ENCODE measurements at regions not wholly inside any gene's neighbourhood (a gene's known extent, or its start where the extent isn't known, plus 50 kb on each side); places are given as distances from the start of the nearest gene placed in this dataset.

- Histone ChIP-seq H3K36me3 (ENCODE audit: insufficient read depth, low read length) (no peaks in the 10 kb centered on the region), H3K4me3 (ENCODE audit: low read depth in 1 of 2, low read length in 2 of 2) (no peak overlapping the region), H3K27me3 (ENCODE audit: control insufficient read depth in 1 of 2, insufficient read depth in 2 of 2, low read length in 2 of 2) (no peaks in the 10 kb centered on the region), H3K9ac (ENCODE audit: low read length) (no peak overlapping the region), H3K4me1 (ENCODE audit: insufficient read depth, low read length) (no peaks in the 10 kb centered on the region), H3K27ac (ENCODE audit: low read depth, low read length) (no peak overlapping the region), H3K9me3 (ENCODE audit: low read length) (no peaks in the 10 kb centered on the region)
Measured at GRCh38 chr7:41910940-41911600, 208.2 kb upstream of the INHBA start.

- Histone ChIP-seq H3K4me1 (ENCODE audit: insufficient read depth, low read length) (no peaks in the 10 kb centered on the region), H3K9ac (ENCODE audit: low read length) (no peak overlapping the region), H3K4me3 (ENCODE audit: low read depth in 1 of 2, low read length in 2 of 2) (no peak overlapping the region), H3K9me3 (ENCODE audit: low read length) (no peaks in the 10 kb centered on the region), H3K27me3 (ENCODE audit: control insufficient read depth in 1 of 2, insufficient read depth in 2 of 2, low read length in 2 of 2) (no peaks in the 10 kb centered on the region), H3K36me3 (ENCODE audit: insufficient read depth, low read length) (no peaks in the 10 kb centered on the region), H3K27ac (ENCODE audit: low read depth, low read length) (no peak overlapping the region)
Measured at GRCh38 chr7:41907444-41907843, 204.6 kb upstream of the INHBA start.

GRCh38 chr7:41900532-41900931 lies 197.6 kb upstream of the INHBA start:
- H3K27ac ChIP-seq (ENCODE audit: low read depth, low read length) = no peak overlapping the region
- H3K4me1 ChIP-seq (ENCODE audit: insufficient read depth, low read length) = no peaks in the 10 kb centered on the region
- no peak overlapping the region for H3K4me3 ChIP-seq (ENCODE audit: low read depth in 1 of 2, low read length in 2 of 2)

GRCh38 chr7:41899823-41900433 lies 197.0 kb upstream of the INHBA start:
- no peaks in the 10 kb centered on the region for H3K4me1 ChIP-seq (ENCODE audit: insufficient read depth, low read length)
- no peak overlapping the region for H3K4me3 ChIP-seq (ENCODE audit: low read depth in 1 of 2, low read length in 2 of 2)
- H3K9ac ChIP-seq (ENCODE audit: low read length) = no peak overlapping the region
- H3K36me3 ChIP-seq (ENCODE audit: insufficient read depth, low read length) = no peaks in the 10 kb centered on the region
- H3K9me3 ChIP-seq (ENCODE audit: low read length) = no peaks in the 10 kb centered on the region
- H3K27me3 ChIP-seq (ENCODE audit: control insufficient read depth in 1 of 2, insufficient read depth in 2 of 2, low read length in 2 of 2) = no peaks in the 10 kb centered on the region
- H3K27ac ChIP-seq (ENCODE audit: low read depth, low read length) = no peak overlapping the region

More at GRCh38 chr7:41900532-41900931, 197.6 kb upstream of the INHBA start:
- Histone ChIP-seq H3K27me3 (ENCODE audit: control insufficient read depth in 1 of 2, insufficient read depth in 2 of 2, low read length in 2 of 2) (no peaks in the 10 kb centered on the region), H3K9ac (ENCODE audit: low read length) (no peak overlapping the region), H3K36me3 (ENCODE audit: insufficient read depth, low read length) (no peaks in the 10 kb centered on the region), H3K9me3 (ENCODE audit: low read length) (no peaks in the 10 kb centered on the region)

- Histone ChIP-seq H3K27ac (ENCODE audit: low read depth, low read length) (no peak overlapping the region), H3K9me3 (ENCODE audit: low read length) (no peaks in the 10 kb centered on the region), H3K4me3 (ENCODE audit: low read depth in 1 of 2, low read length in 2 of 2) (no peak overlapping the region), H3K4me1 (ENCODE audit: insufficient read depth, low read length) (no peaks in the 10 kb centered on the region), H3K36me3 (ENCODE audit: insufficient read depth, low read length) (no peaks in the 10 kb centered on the region), H3K27me3 (ENCODE audit: control insufficient read depth in 1 of 2, insufficient read depth in 2 of 2, low read length in 2 of 2) (no peaks in the 10 kb centered on the region), H3K9ac (ENCODE audit: low read length) (no peak overlapping the region)
Measured at GRCh38 chr7:41893656-41894055, 190.8 kb upstream of the INHBA start.

GRCh38 chr7:41892356-41893100 lies 189.6 kb upstream of the INHBA start:
- H3K4me1 ChIP-seq (ENCODE audit: insufficient read depth, low read length) = no peaks in the 10 kb centered on the region
- H3K36me3 ChIP-seq (ENCODE audit: insufficient read depth, low read length) = no peaks in the 10 kb centered on the region
- no peak overlapping the region for H3K9ac ChIP-seq (ENCODE audit: low read length)
- H3K27me3 ChIP-seq (ENCODE audit: control insufficient read depth in 1 of 2, insufficient read depth in 2 of 2, low read length in 2 of 2) = no peaks in the 10 kb centered on the region
- H3K9me3 ChIP-seq (ENCODE audit: low read length) = no peaks in the 10 kb centered on the region
- no peak overlapping the region for H3K27ac ChIP-seq (ENCODE audit: low read depth, low read length)
- no peak overlapping the region for H3K4me3 ChIP-seq (ENCODE audit: low read depth in 1 of 2, low read length in 2 of 2)

GRCh38 chr7:41891950-41892349 lies 189.1 kb upstream of the INHBA start:
- Histone ChIP-seq H3K27me3 (ENCODE audit: control insufficient read depth in 1 of 2, insufficient read depth in 2 of 2, low read length in 2 of 2) (no peaks in the 10 kb centered on the region), H3K27ac (ENCODE audit: low read depth, low read length) (no peak overlapping the region), H3K9ac (ENCODE audit: low read length) (no peak overlapping the region), H3K4me1 (ENCODE audit: insufficient read depth, low read length) (peaks cover 6% of the 10 kb centered on the region), H3K36me3 (ENCODE audit: insufficient read depth, low read length) (no peaks in the 10 kb centered on the region), H3K4me3 (ENCODE audit: low read depth in 1 of 2, low read length in 2 of 2) (no peak overlapping the region), H3K9me3 (ENCODE audit: low read length) (no peaks in the 10 kb centered on the region)

GRCh38 chr7:41890631-41891274 lies 187.9 kb upstream of the INHBA start:
- Histone ChIP-seq H3K4me1 (ENCODE audit: insufficient read depth, low read length) (peaks cover 18% of the 10 kb centered on the region), H3K9ac (ENCODE audit: low read length) (no peak overlapping the region), H3K4me3 (ENCODE audit: low read depth in 1 of 2, low read length in 2 of 2) (no peak overlapping the region), H3K27ac (ENCODE audit: low read depth, low read length) (no peak overlapping the region), H3K9me3 (ENCODE audit: low read length) (no peaks in the 10 kb centered on the region), H3K27me3 (ENCODE audit: control insufficient read depth in 1 of 2, insufficient read depth in 2 of 2, low read length in 2 of 2) (no peaks in the 10 kb centered on the region), H3K36me3 (ENCODE audit: insufficient read depth, low read length) (no peaks in the 10 kb centered on the region)

- no peaks in the 10 kb centered on the region for H3K36me3 ChIP-seq (ENCODE audit: insufficient read depth, low read length)
- H3K9me3 ChIP-seq (ENCODE audit: low read length) = no peaks in the 10 kb centered on the region
- peaks cover 21% of the 10 kb centered on the region for H3K4me1 ChIP-seq (ENCODE audit: insufficient read depth, low read length)
- H3K27me3 ChIP-seq (ENCODE audit: control insufficient read depth in 1 of 2, insufficient read depth in 2 of 2, low read length in 2 of 2) = no peaks in the 10 kb centered on the region
- H3K4me3 ChIP-seq (ENCODE audit: low read depth in 1 of 2, low read length in 2 of 2) = no peak overlapping the region
- H3K27ac ChIP-seq (ENCODE audit: low read depth, low read length) = no peak overlapping the region
- H3K9ac ChIP-seq (ENCODE audit: low read length) = no peak overlapping the region
Measured at GRCh38 chr7:41889472-41889871, 186.6 kb upstream of the INHBA start.

GRCh38 chr7:41889040-41889439 lies 186.2 kb upstream of the INHBA start:
- H3K9me3 ChIP-seq (ENCODE audit: low read length) = no peaks in the 10 kb centered on the region
- no peak overlapping the region for H3K27ac ChIP-seq (ENCODE audit: low read depth, low read length)
- no peaks in the 10 kb centered on the region for H3K27me3 ChIP-seq (ENCODE audit: control insufficient read depth in 1 of 2, insufficient read depth in 2 of 2, low read length in 2 of 2)
- no peak overlapping the region for H3K9ac ChIP-seq (ENCODE audit: low read length)
- H3K4me3 ChIP-seq (ENCODE audit: low read depth in 1 of 2, low read length in 2 of 2) = no peak overlapping the region
- no peaks in the 10 kb centered on the region for H3K36me3 ChIP-seq (ENCODE audit: insufficient read depth, low read length)
- H3K4me1 ChIP-seq (ENCODE audit: insufficient read depth, low read length) = peaks cover 21% of the 10 kb centered on the region

- Histone ChIP-seq H3K4me3 (ENCODE audit: low read depth in 1 of 2, low read length in 2 of 2) (no peak overlapping the region), H3K4me1 (ENCODE audit: insufficient read depth, low read length) (peaks cover 21% of the 10 kb centered on the region), H3K27me3 (ENCODE audit: control insufficient read depth in 1 of 2, insufficient read depth in 2 of 2, low read length in 2 of 2) (no peaks in the 10 kb centered on the region), H3K36me3 (ENCODE audit: insufficient read depth, low read length) (no peaks in the 10 kb centered on the region), H3K27ac (ENCODE audit: low read depth, low read length) (no peak overlapping the region), H3K9me3 (ENCODE audit: low read length) (no peaks in the 10 kb centered on the region), H3K9ac (ENCODE audit: low read length) (no peak overlapping the region)
Measured at GRCh38 chr7:41887416-41887815, 184.5 kb upstream of the INHBA start.
